NCI-H1417 (cell line): ENCODE measurements at regions not wholly inside any gene's neighbourhood (a gene's known extent, or its start where the extent isn't known, plus 50 kb on each side); places are given as distances from the start of the nearest gene placed in this dataset.

Source experiments
- DNase-seq, 3 experiments: peaks; one replicate each; lab custom pipeline; 2025; lab: John Stamatoyannopoulos, UW

GRCh38 chr13:63010072-63010658 is 1594.5 kb upstream of the PCDH20 start:
- no peak for DNase-seq

DNA sequence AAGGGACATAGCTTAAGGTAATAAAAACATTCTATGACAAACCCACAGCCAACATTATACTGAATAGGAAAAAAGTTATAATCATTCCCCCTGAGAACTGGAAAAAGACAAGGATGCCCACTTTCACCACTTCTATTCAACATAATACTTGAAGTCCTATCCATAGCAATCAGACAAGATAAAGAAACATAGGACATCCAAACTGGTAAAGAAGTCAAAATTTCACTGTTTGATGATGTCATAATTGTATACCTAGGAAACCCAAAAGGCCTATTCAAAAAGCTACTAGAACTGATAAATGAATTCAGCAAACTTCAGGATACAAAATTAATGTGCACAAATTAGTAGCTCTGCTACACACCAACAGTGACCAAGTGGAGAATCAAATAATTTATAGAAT is 1590.0 kb upstream of the PCDH20 start:
- no peak for DNase-seq

GRCh38 chr13:62997696-62998095 is 1582.0 kb upstream of the PCDH20 start:
- DNase-seq: no peak

- DNase-seq: no peak
Observed at GRCh38 chr13:62997038-62997599, 1581.5 kb upstream of the PCDH20 start.

DNA sequence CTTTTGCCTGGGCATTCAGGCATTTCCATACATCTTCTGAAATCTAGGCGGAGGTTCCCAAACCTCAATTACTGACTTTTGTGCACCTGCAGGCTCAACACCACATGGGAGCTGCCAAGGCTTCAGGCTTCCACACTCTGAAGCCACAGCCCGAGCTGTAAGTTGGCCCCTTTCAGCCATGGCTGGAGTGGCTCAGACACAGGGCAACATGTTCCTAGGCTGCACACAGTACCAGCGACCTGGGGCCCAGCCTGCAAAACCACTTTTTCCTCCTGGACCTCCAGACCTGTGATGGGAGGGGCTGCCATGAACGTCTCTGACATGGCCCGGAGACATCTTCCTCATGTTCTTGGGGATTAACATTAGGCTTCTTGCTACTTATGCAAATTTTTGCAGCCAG is 1558.2 kb upstream of the PCDH20 start:
- DNase-seq: no peak

- DNase-seq: no peak
Observed at GRCh38 chr13:62964522-62964921, 1548.9 kb upstream of the PCDH20 start.

- DNase-seq: no peak
Observed at GRCh38 chr13:62960723-62961122, 1545.1 kb upstream of the PCDH20 start.

DNA sequence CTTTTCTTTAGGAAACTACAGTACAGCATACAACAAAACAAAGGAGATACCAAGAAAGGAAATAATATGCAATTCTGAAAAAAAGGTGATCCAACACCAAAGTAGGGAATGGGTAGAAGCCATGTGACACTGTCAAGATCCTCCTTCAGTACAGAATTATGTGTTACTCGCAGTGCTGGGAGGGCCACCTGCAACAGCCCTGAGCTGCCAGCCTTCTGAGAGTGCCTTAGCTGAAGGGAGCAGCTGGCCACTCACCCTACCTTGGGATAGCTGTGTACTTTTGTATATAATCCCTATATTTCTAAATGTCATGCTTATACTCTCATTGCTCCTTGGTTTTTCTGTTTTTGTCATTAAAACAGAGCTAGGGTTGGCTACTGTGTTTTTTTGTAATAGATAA is 1518.2 kb upstream of the PCDH20 start:
- peak in 1 of 3 experiments; percentile 24 for DNase-seq

GRCh38 chr13:62932256-62932883 is 1516.7 kb upstream of the PCDH20 start:
- DNase-seq: no peak

GRCh38 chr13:62931853-62932252 is 1516.2 kb upstream of the PCDH20 start:
- DNase-seq: no peak

- DNase-seq: no peak
Observed at GRCh38 chr13:62924395-62924794, 1508.7 kb upstream of the PCDH20 start.

DNA sequence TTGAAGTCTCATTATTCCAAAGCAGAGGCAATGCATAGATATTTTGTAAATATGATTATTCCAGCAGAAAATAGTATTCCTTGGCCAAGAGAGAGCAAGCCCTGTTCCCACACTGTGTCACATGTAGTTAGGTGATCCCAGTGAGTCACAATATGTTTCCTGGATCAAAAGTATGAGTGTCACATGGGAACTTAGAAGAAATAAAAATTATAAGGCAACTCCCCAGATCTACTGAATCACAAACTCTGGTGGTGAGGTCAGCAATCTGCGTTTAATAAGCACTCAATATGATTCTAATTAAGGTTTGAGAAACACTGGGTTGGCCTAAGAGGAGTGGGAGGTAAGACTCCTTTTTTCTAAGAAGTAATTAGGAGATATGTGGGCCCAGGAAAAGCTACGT is 1504.5 kb upstream of the PCDH20 start:
- no peak for DNase-seq

GRCh38 chr13:62919491-62919890 is 1503.8 kb upstream of the PCDH20 start:
- DNase-seq: no peak

GRCh38 chr13:62910541-62911060 is 1495.0 kb upstream of the PCDH20 start:
- peak in 1 of 3 experiments; percentile 36 for DNase-seq

DNA sequence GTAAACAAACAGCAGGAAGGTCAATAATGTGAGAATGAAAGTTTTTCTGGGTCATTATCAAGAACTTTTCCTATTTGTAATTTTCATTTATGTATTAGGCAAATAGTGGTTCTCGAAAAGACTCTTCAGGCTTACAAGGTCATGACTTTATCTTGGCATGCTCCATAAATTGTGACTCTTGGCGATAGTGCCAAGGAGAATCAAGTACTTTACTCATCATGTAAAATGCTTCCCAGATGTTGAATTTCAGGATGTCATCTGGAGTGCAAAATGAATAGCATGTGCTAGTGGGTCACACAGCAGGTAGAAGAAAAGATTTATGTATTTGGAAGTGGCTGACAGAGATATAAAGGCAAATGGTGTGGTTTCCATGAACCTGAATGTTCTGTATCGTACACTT is 1492.7 kb upstream of the PCDH20 start:
- peak in 1 of 3 experiments; percentile 45 for DNase-seq

DNA sequence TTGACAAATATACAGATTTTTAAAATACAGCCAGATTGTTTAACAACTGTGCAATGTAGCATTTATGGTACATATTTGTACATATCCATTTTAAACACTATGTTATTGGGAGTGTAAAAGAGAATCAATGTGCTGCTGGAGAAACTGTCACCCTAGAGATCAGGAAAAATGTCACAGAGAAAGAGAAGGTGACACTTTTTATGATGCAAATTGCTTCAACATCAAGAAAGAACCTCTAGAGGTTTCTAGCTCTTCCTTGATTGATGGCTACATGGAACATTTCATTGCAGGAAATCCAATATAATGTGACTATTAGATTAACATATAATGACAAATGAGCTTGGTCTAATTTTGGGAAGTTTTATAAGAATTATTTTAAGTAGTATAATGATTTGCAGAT is 1491.2 kb upstream of the PCDH20 start:
- DNase-seq: peak in 1 of 3 experiments; percentile 51

DNA sequence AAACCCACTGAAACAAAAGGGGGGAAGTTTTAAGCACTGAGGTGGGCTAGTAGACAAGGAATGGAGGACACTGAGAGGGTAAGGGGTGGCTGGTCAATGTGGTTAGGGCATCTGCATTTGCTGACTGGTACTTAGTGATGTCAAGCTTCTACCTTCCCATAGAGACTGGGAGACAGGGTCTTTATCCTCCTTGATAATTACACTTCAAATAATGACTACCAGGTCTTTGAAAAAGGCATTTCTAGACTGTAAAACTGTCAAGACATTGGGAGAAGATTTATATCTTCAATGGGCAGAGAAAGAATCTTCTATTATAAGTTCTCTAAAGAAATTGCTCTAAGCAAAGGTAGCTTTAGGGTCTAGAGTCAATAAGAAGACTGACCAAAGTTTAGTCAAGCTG is 1490.8 kb upstream of the PCDH20 start:
- peak in 1 of 3 experiments; percentile 51 for DNase-seq

DNA sequence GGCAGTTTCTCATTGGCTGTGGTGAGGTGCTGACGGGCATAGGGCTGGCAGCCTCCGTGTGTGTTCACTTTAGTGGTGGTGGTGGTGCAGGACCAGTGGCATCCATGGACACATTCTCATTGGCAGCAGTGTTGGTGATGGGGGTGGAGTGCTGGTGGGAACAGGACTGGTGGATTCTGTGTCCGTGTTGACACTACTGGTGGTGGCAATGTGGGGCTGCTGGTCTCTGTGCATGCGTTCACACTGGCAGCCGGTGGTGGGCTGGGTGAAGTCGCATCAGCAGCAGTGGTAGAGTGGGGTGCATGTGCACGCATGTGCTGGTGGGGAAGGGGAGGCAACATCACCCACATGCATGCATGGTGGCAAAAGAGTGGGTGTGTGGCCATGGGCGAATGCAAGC is 1471.4 kb upstream of the PCDH20 start:
- DNase-seq: no peak

GRCh38 chr13:62879071-62879470 is 1463.4 kb upstream of the PCDH20 start:
- DNase-seq: no peak

DNA sequence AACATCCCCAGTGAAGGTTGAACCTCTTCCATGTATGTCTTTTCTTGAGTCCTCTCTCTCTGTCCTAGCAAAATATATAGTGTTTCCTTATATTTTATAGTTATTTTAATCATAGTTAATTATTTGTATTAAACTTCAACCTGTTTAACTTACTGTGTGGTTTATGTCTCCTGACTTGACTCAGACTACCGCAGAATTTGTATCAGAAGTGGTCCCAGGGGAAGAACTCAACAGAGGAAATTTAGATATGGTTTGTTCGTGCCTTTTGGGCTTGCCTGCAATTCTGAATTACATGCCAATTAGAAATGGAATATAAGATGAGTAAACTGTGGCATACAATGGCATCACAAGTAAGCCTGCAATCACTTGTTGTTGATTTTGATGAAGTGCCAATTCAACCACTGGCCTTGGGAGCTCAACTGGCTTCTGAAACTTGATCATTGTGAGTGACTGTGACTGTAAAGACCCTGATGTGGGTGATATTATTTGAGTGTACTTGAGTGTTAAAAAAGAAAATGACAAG is 1459.5 kb upstream of the PCDH20 start:
- peak in 1 of 3 experiments; percentile 20 for DNase-seq

DNA sequence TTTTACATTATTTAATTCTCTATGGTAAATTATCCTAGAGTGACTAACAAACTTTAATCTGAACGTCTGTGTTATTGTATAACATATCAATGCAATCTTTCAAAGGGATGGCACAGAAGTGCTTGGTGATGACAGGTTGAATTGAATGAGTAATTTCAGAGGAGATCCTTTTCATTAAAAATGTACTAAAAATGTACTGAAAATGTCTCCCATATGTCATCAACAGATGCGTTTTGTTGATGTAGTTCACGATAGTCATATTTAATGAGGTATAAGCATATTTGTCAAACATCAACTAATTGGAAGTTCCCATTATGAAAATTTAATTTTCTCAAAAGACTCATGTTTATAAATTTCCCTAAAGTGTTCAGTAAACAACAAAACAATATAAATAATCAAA is 1434.7 kb upstream of the PCDH20 start:
- DNase-seq: no peak

DNA sequence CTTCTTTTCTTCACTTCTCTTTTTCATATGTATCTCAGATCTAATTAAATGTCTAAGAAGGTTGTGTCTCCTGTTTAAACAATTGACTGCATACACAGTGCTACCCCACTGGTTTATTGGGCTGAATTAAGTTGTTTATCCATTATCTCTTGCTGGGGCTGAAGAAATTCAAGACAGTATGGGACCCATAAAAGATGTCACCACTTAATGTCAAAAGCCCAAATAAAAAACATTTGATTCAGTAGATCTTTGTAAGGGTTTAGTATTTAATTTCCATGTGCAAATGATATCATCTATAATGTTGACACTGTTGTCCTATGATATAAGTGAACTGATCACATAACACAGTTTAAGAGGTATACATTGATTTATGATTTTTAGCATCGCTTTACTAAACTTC is 1431.9 kb upstream of the PCDH20 start:
- DNase-seq: peak in 2 of 3 experiments; percentile 25 to 85

DNA sequence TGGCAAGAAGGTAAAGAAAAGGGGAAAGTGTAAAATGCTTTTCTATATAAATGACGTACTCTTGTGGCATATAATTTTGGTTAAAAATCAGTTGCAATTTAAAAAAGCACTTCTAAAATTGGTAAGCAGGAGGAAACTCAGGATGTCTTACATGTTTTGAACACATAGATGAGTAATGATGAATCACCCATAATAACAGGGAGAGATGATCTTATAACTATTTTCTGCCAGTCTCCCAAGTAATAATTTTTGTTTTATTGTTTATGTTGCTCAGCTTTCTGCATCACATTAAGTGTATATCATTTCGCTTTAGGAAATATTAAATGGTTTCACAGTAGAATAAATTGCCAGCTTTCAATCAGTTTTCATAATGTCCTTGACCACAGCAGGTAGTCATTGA is 1430.7 kb upstream of the PCDH20 start:
- DNase-seq: no peak
